Neutrophil (primary cell): ENCODE measurements at regions not wholly inside any gene's neighbourhood (a gene's known extent, or its start where the extent isn't known, plus 50 kb on each side); places are given as distances from the start of the nearest gene placed in this dataset.

Source experiments
- H3K27ac ChIP-seq: fragments of 200-600 bp; sonication (generic); 2 replicates; pipeline ENCODE4 v1.5.1; 2016; ENCODE audit warnings: mild to moderate bottlenecking, moderate library complexity
- H3K27me3 ChIP-seq: fragments of 200-600 bp; sonication (generic); 2 replicates; pipeline ENCODE4 v1.6.0; 2016; ENCODE audit warnings: mild to moderate bottlenecking
- H3K36me3 ChIP-seq: fragments of 200-600 bp; sonication (generic); 2 replicates; pipeline ENCODE4 v1.5.1; 2017
- H3K4me1 ChIP-seq, 2 experiments: fragments of 200-600 bp in 1 of 2; sonication (generic) in 1 of 2; 1 replicate in 1 of 2; 2 replicates in 1 of 2; pipeline versions ENCODE4 v1.5.1 to v1.6.1; 2013 to 2016; ENCODE audit warnings: low read depth in 1 of 2, low read length in 1 of 2, mild to moderate bottlenecking in 1 of 2, moderate library complexity in 1 of 2; ENCODE audit not compliant: control insufficient read depth in 1 of 2, insufficient read depth in 1 of 2
- H3K4me3 ChIP-seq, 2 experiments: fragments of 200-600 bp in 1 of 2; sonication (generic) in 1 of 2; 1 replicate in 1 of 2; 2 replicates in 1 of 2; pipeline ENCODE4 v1.5.1; 2013 to 2016; ENCODE audit warnings: low read depth in 1 of 2, low read length in 1 of 2, mild to moderate bottlenecking in 1 of 2, moderate library complexity in 1 of 2
- H3K9me3 ChIP-seq: fragments of 200-600 bp; sonication (generic); 2 replicates; pipeline ENCODE4 v1.5.1; 2016
- CTCF ChIP-seq: fragments of 200-600 bp; sonication (generic); IDR thresholded peaks from 2 replicates; pipeline ENCODE4 v1.5.1; 2016; ENCODE audit warnings: antibody characterized with exemption

- no peak for TF ChIP-seq CTCF
These were observed 120.7 kb upstream of the JUN start for GRCh38 chr1:58904299-58905125.

DNA sequence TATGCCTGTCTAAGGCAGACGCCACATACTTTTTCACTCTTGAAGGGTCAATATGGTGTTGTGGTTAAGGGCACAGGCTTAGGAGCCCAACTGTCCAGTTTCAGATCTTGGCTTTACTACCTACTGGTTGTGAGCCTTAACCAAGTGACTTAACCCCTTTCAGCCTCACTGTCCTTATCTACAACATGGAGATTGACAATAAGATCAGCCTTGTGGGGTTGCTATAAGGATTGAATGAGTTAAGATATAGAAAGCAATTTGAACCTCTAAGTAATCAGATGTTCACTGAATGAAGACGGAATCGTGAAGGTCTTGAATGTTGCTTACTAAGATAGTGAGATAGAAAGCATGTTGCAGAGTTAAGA, 121.3 kb upstream of the JUN start:
- H3K9me3 ChIP-seq, result no peaks in the 10 kb centered on the region
- no peak overlapping the region for H3K27ac ChIP-seq
- H3K4me3 ChIP-seq, result no peak overlapping the region
- H3K4me1 ChIP-seq, result peaks cover 32 to 37% of the 10 kb centered on the region in 2 experiments
- no peak for TF ChIP-seq CTCF
- H3K36me3 ChIP-seq, result no peaks in the 10 kb centered on the region
- H3K27me3 ChIP-seq, result no peaks in the 10 kb centered on the region

More at GRCh38 chr1:58904299-58905125, 120.7 kb upstream of the JUN start:
- Histone ChIP-seq H3K27ac (peak overlapping the region; percentile 94), H3K4me1 (peaks cover 32 to 37% of the 10 kb centered on the region in 2 experiments), H3K27me3 (no peaks in the 10 kb centered on the region), H3K36me3 (no peaks in the 10 kb centered on the region), H3K4me3 (peak overlapping the region; percentile 68 to 69), H3K9me3 (no peaks in the 10 kb centered on the region)

DNA sequence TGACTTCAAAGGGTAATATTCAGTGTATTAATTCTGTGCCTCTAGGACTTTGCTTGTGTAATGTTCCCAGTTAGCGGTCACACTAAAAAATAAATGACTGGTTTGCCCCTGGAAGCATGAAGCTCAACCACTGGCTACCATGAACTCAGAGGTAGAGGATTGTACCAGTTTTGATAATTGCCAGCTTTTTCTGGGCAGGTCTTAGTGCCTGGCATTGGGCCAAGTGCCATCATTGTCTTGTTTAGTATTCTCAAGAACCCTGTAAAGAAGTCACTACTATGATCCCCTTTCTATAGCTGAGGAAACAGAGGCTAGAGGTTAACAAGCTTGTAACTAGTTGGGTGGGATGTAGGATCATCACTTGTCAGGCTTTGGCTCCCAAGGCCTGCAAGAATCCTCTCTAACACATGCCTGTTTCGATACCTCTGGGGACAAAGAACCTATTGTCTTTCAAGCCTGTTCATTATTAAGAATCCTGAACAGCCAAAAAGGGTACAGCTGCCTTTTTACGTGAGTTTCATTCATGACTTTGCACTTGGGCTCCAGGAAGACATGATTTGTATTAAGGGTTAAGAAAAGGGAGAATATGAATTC, 121.9 kb upstream of the JUN start:
- Histone ChIP-seq H3K36me3 (no peaks in the 10 kb centered on the region), H3K27ac (no peak overlapping the region), H3K4me3 (no peak overlapping the region), H3K4me1 (peaks cover 26 to 32% of the 10 kb centered on the region in 2 experiments), H3K9me3 (no peaks in the 10 kb centered on the region), H3K27me3 (no peaks in the 10 kb centered on the region)
- no peak for TF ChIP-seq CTCF

GRCh38 chr1:58907398-58907797, 123.6 kb upstream of the JUN start:
- no peaks in the 10 kb centered on the region for H3K27me3 ChIP-seq
- peaks cover 25 to 29% of the 10 kb centered on the region in 2 experiments for H3K4me1 ChIP-seq
- no peak overlapping the region for H3K4me3 ChIP-seq
- H3K36me3 ChIP-seq, result no peaks in the 10 kb centered on the region
- H3K27ac ChIP-seq, result no peak overlapping the region
- TF ChIP-seq CTCF, result no peak
- H3K9me3 ChIP-seq, result no peaks in the 10 kb centered on the region

GRCh38 chr1:58908561-58909560, 125.0 kb upstream of the JUN start:
- Histone ChIP-seq H3K27me3 (no peaks in the 10 kb centered on the region), H3K4me1 (peaks cover 14 to 19% of the 10 kb centered on the region in 2 experiments), H3K36me3 (no peaks in the 10 kb centered on the region), H3K27ac (no peak overlapping the region), H3K9me3 (no peaks in the 10 kb centered on the region), H3K4me3 (no peak overlapping the region)
- TF ChIP-seq CTCF, result no peak
